Karpas-422 (cell line): ENCODE measurements at regions not wholly inside any gene's neighbourhood (a gene's known extent, or its start where the extent isn't known, plus 50 kb on each side); places are given as distances from the start of the nearest gene placed in this dataset.

Experiments used
- DNase-seq: peaks from one replicate; pipeline ENCODE4 v3.0.0-alpha.2; 2015
- H2AFZ ChIP-seq: fragments of 200-600 bp; sonication (generic); 2 replicates; pipeline ENCODE4 v1.6.1; 2014; ENCODE audit warnings: antibody characterized with exemption, low read length, mixed read lengths
- H3K27ac ChIP-seq: fragments of 200-600 bp; sonication (generic); 2 replicates; pipeline ENCODE4 v1.5.1; 2014; ENCODE audit warnings: mild to moderate bottlenecking, low read length, moderate library complexity
- H3K27me3 ChIP-seq: fragments of 200-600 bp; sonication (generic); 2 replicates; pipeline ENCODE4 v1.6.1; 2014; ENCODE audit warnings: low read length, mixed read lengths
- H3K36me3 ChIP-seq: fragments of 200-600 bp; sonication (generic); 2 replicates; pipeline ENCODE4 v1.6.1; 2014; ENCODE audit warnings: low read length, mixed read lengths; ENCODE audit not compliant: insufficient read depth
- H3K4me1 ChIP-seq: fragments of 200-600 bp; sonication (generic); 2 replicates; pipeline ENCODE4 v1.6.1; 2014; ENCODE audit warnings: mild to moderate bottlenecking, low read length, mixed read lengths
- H3K4me2 ChIP-seq: fragments of 200-600 bp; sonication (generic); 2 replicates; pipeline ENCODE4 v1.6.1; 2014; ENCODE audit warnings: low read length, low read depth, mild to moderate bottlenecking; ENCODE audit not compliant: poor library complexity, severe bottlenecking
- H3K4me3 ChIP-seq: fragments of 200-600 bp; sonication (generic); 2 replicates; pipeline ENCODE4 v1.5.1; 2014; ENCODE audit warnings: mild to moderate bottlenecking, antibody characterized with exemption, low read length, mixed read lengths
- H3K79me2 ChIP-seq: fragments of 200-600 bp; sonication (generic); 2 replicates; pipeline ENCODE4 v1.6.1; 2014; ENCODE audit warnings: mild to moderate bottlenecking, low read length, mixed read lengths
- H3K9ac ChIP-seq: fragments of 200-600 bp; sonication (generic); 2 replicates; pipeline ENCODE4 v1.6.0; 2014; ENCODE audit warnings: low read length
- H3K9me2 ChIP-seq: fragments of 200-600 bp; sonication (generic), shearing (Covaris generic); replicated peaks from 2 replicates; pipeline ENCODE4 v1.6.0; 2014; ENCODE audit warnings: mild to moderate bottlenecking, low read length, moderate library complexity; ENCODE audit not compliant: insufficient read depth
- H3K9me3 ChIP-seq: fragments of 300-700, 200-600 bp; sonication (generic); 2 replicates; pipeline ENCODE4 v1.6.1; 2014; ENCODE audit warnings: low read length, mixed read lengths
- H4K20me1 ChIP-seq: fragments of 200-600 bp; sonication (generic); 2 replicates; pipeline ENCODE4 v1.6.1; 2014; ENCODE audit warnings: mild to moderate bottlenecking, antibody characterized with exemption, low read length, low read depth; ENCODE audit not compliant: insufficient read depth

- Histone ChIP-seq H3K27me3 (no peaks in the 10 kb centered on the region), H3K9ac (no peak overlapping the region), H3K4me2 (no peak overlapping the region), H3K27ac (no peak overlapping the region), H4K20me1 (no peaks in the 10 kb centered on the region), H2AFZ (no peak overlapping the region), H3K36me3 (no peaks in the 10 kb centered on the region), H3K9me2 (no peaks in the 10 kb centered on the region), H3K79me2 (no peaks in the 10 kb centered on the region), H3K4me3 (no peak overlapping the region), H3K4me1 (no peaks in the 10 kb centered on the region), H3K9me3 (no peaks in the 10 kb centered on the region)
- DNase-seq = no peak
These were observed 78.7 kb upstream of the TSPAN2 start for GRCh38 chr1:115168026-115168425.

GRCh38 chr1:115166531-115167091, 77.3 kb upstream of the TSPAN2 start:
- peak; percentile 48 for DNase-seq
- H3K9me2 ChIP-seq = no peaks in the 10 kb centered on the region
- H3K9ac ChIP-seq = no peak overlapping the region
- no peak overlapping the region for H3K4me2 ChIP-seq
- H3K9me3 ChIP-seq = no peaks in the 10 kb centered on the region
- H3K27me3 ChIP-seq = no peaks in the 10 kb centered on the region
- H3K27ac ChIP-seq = no peak overlapping the region
- no peaks in the 10 kb centered on the region for H3K36me3 ChIP-seq
- no peaks in the 10 kb centered on the region for H4K20me1 ChIP-seq
- H3K4me1 ChIP-seq = no peaks in the 10 kb centered on the region
- no peak overlapping the region for H3K4me3 ChIP-seq
- H2AFZ ChIP-seq = no peak overlapping the region
- no peaks in the 10 kb centered on the region for H3K79me2 ChIP-seq

- Histone ChIP-seq H3K9me3 (no peaks in the 10 kb centered on the region), H3K27ac (no peak overlapping the region), H4K20me1 (no peaks in the 10 kb centered on the region), H3K4me2 (no peak overlapping the region), H3K4me1 (no peaks in the 10 kb centered on the region), H3K36me3 (no peaks in the 10 kb centered on the region), H3K27me3 (no peaks in the 10 kb centered on the region), H3K79me2 (no peaks in the 10 kb centered on the region), H3K9me2 (no peaks in the 10 kb centered on the region), H3K9ac (no peak overlapping the region), H2AFZ (no peak overlapping the region), H3K4me3 (no peak overlapping the region)
- no peak for DNase-seq
These were observed 76.5 kb upstream of the TSPAN2 start for GRCh38 chr1:115165776-115166175.

DNA sequence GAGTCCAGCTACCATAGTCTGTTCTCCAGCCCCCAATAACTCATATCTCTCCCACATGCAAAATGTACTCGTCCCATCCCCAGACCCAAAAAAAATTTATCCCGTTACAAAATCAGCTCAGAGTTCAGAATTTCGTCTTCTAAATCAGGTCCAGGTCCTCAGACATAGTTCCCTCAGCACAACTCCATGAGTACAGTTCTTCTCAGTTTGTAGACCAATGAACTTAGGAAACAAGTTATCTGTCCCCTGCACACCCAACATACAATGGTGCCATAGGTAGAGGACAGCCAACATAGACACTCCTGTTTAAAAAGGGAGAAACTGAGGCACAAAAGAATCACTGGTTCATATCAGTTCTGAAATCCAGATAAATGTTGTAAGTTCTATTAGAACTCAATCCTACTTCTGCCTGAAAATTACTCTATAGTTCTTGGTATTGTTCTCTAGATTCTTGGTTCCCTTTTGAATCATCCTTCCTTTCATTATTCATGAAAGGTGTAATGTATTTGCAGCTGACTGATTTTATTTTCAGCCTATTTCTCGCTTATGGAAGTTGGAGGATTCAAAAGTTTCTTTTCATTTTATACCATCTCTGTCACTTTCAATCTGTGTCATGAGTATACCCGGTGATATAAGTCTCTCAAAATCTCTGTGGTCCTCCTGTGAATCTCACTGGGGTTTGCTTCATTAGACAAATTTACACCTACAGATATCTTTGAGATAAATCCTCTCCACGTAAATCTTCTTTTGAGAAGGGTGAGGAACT, 75.8 kb upstream of the TSPAN2 start:
- Histone ChIP-seq H4K20me1 (no peaks in the 10 kb centered on the region), H3K9ac (no peak overlapping the region), H3K9me3 (no peaks in the 10 kb centered on the region), H3K27ac (no peak overlapping the region), H3K27me3 (no peaks in the 10 kb centered on the region), H3K4me1 (no peaks in the 10 kb centered on the region), H3K9me2 (no peaks in the 10 kb centered on the region), H3K4me2 (no peak overlapping the region), H3K4me3 (no peak overlapping the region), H3K79me2 (no peaks in the 10 kb centered on the region), H2AFZ (no peak overlapping the region), H3K36me3 (no peaks in the 10 kb centered on the region)
- no peak for DNase-seq

- H3K9ac ChIP-seq = no peak overlapping the region
- no peaks in the 10 kb centered on the region for H3K79me2 ChIP-seq
- no peak overlapping the region for H3K27ac ChIP-seq
- H3K4me2 ChIP-seq = no peak overlapping the region
- no peaks in the 10 kb centered on the region for H4K20me1 ChIP-seq
- no peaks in the 10 kb centered on the region for H3K36me3 ChIP-seq
- H3K4me3 ChIP-seq = no peak overlapping the region
- H2AFZ ChIP-seq = no peak overlapping the region
- H3K9me3 ChIP-seq = no peaks in the 10 kb centered on the region
- H3K4me1 ChIP-seq = no peaks in the 10 kb centered on the region
- H3K27me3 ChIP-seq = no peaks in the 10 kb centered on the region
- no peak for DNase-seq
- no peaks in the 10 kb centered on the region for H3K9me2 ChIP-seq
These were observed 75.2 kb upstream of the TSPAN2 start for GRCh38 chr1:115164484-115164883.

- Histone ChIP-seq H4K20me1 (no peaks in the 10 kb centered on the region), H3K9me3 (no peaks in the 10 kb centered on the region)
These were observed 71.4 kb upstream of the TSPAN2 start for GRCh38 chr1:115160728-115161127.

DNA sequence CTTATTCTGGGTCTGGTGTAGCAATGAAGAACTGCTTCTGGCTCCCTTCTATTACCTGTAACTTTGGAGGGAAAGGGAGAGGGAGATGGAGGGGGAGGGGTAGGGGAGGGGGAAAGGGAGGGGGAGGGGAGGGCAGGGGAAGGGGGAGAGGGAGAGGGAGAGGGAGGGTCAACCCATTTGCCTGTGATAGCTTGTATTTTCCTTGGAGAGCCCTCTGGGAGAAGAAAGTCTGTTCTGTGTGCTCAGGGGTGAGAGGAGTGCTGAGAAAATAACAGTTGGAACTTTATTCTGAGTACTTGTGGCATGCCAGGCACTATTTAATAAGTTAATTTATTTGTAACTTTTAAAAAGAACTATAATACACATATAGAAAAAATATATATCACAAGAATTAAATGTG, 70.7 kb upstream of the TSPAN2 start:
- no peaks in the 10 kb centered on the region for H3K4me1 ChIP-seq
- H3K27me3 ChIP-seq = no peaks in the 10 kb centered on the region
- H3K4me2 ChIP-seq = no peak overlapping the region
- no peak overlapping the region for H3K9ac ChIP-seq
- H3K9me2 ChIP-seq = no peaks in the 10 kb centered on the region
- no peak for DNase-seq
- H3K36me3 ChIP-seq = no peaks in the 10 kb centered on the region
- no peak overlapping the region for H3K4me3 ChIP-seq
- no peaks in the 10 kb centered on the region for H4K20me1 ChIP-seq
- no peak overlapping the region for H2AFZ ChIP-seq
- no peaks in the 10 kb centered on the region for H3K79me2 ChIP-seq
- H3K27ac ChIP-seq = no peak overlapping the region
- H3K9me3 ChIP-seq = no peaks in the 10 kb centered on the region

More at GRCh38 chr1:115160728-115161127, 71.4 kb upstream of the TSPAN2 start:
- DNase-seq = no peak
- H3K27ac ChIP-seq = no peak overlapping the region
- H3K4me2 ChIP-seq = no peak overlapping the region
- H3K79me2 ChIP-seq = no peaks in the 10 kb centered on the region
- H3K9me2 ChIP-seq = no peaks in the 10 kb centered on the region
- no peak overlapping the region for H3K4me3 ChIP-seq
- no peaks in the 10 kb centered on the region for H3K27me3 ChIP-seq
- H2AFZ ChIP-seq = no peak overlapping the region
- no peaks in the 10 kb centered on the region for H3K36me3 ChIP-seq
- H3K4me1 ChIP-seq = no peaks in the 10 kb centered on the region
- H3K9ac ChIP-seq = no peak overlapping the region

- Histone ChIP-seq H4K20me1 (no peaks in the 10 kb centered on the region), H3K4me1 (no peaks in the 10 kb centered on the region), H3K4me3 (no peak overlapping the region), H3K27me3 (no peaks in the 10 kb centered on the region), H3K9me3 (no peaks in the 10 kb centered on the region), H3K9me2 (no peaks in the 10 kb centered on the region), H3K4me2 (no peak overlapping the region), H2AFZ (no peak overlapping the region), H3K79me2 (no peaks in the 10 kb centered on the region), H3K36me3 (no peaks in the 10 kb centered on the region), H3K27ac (no peak overlapping the region), H3K9ac (no peak overlapping the region)
- DNase-seq = no peak
These were observed 68.9 kb upstream of the TSPAN2 start for GRCh38 chr1:115158181-115158580.
